ENCODE measurements at regions not wholly inside any gene's neighbourhood (a gene's known extent, or its start where the extent isn't known, plus 50 kb on each side); places are given as distances from the start of the nearest gene placed in this dataset.

GRCh38 chr2:126786765-126787164 is 111.9 kb upstream of the TEX51 start:
- dilution Hi-C loops (cut with MboI; ENCODE audit: extremely low pct_ligation_motif_present, low sequenced_read_pairs) = no loop called here
- no peak for TF ChIP-seq EZH2 (IDR thresholded peaks at IDR 0.05; ENCODE audit: low read length)
- TF ChIP-seq CTCF (optimal IDR thresholded peaks at IDR 0.05 in 1 of 3, IDR thresholded peaks at IDR 0.05 in 1 of 3, conservative IDR thresholded peaks at IDR 0.05 in 1 of 3; ENCODE audit: extremely low read depth in 1 of 3, insufficient read depth in 2 of 3, low read length in 3 of 3) = no peak

GRCh38 chr2:126787289-126787688 is 111.4 kb upstream of the TEX51 start:
- Histone ChIP-seq H3K9me1 (ENCODE audit: control insufficient read depth, extremely low read depth, insufficient read depth, low read length) (no peaks in the 10 kb centered on the region), H3K9ac (ENCODE audit: control insufficient read depth, extremely low read depth, insufficient read depth, low read length) (no peak overlapping the region), H3K4me2 (ENCODE audit: control insufficient read depth, extremely low read depth, insufficient read depth, low read depth, low read length) (no peak overlapping the region), H3K79me2 (ENCODE audit: control insufficient read depth, insufficient read depth, low read length) (no peaks in the 10 kb centered on the region), H2AFZ (ENCODE audit: control insufficient read depth, low read length) (no peak overlapping the region), H3K4me3 (ENCODE audit: control insufficient read depth in 2 of 3, extremely low read depth in 1 of 3, insufficient read depth in 2 of 3, low read depth in 1 of 3, low read length in 3 of 3) (no peak overlapping the region), H4K20me1 (ENCODE audit: control insufficient read depth, extremely low read depth, insufficient read depth, low read length) (no peaks in the 10 kb centered on the region), H3K4me1 (ENCODE audit: control insufficient read depth, extremely low read depth, insufficient read depth, low read length) (no peaks in the 10 kb centered on the region), H3K27me3 (ENCODE audit: control insufficient read depth, extremely low read depth, insufficient read depth, low read length) (no peaks in the 10 kb centered on the region), H3K9me3 (ENCODE audit: control insufficient read depth, low read depth, low read length) (no peaks in the 10 kb centered on the region), H3K27ac (ENCODE audit: control insufficient read depth, insufficient read depth, low read length) (no peak overlapping the region), H3K36me3 (ENCODE audit: control insufficient read depth in 2 of 2, extremely low read depth in 1 of 2, insufficient read depth in 2 of 2, low read length in 2 of 2) (no peaks in the 10 kb centered on the region)
- DNase-seq (ENCODE audit: low read depth, low spot score) = no peak
- dilution Hi-C loops (cut with MboI; ENCODE audit: extremely low pct_ligation_motif_present, low sequenced_read_pairs) = no loop called here
- no peak for FAIRE-seq
- TF ChIP-seq EZH2 (IDR thresholded peaks at IDR 0.05; ENCODE audit: low read length) = no peak
- TF ChIP-seq CTCF (optimal IDR thresholded peaks at IDR 0.05 in 1 of 3, IDR thresholded peaks at IDR 0.05 in 1 of 3, conservative IDR thresholded peaks at IDR 0.05 in 1 of 3; ENCODE audit: extremely low read depth in 1 of 3, insufficient read depth in 2 of 3, low read length in 3 of 3) = no peak

More at GRCh38 chr2:126786765-126787164, 111.9 kb upstream of the TEX51 start:
- DNase-seq (ENCODE audit: low read depth, low spot score) = no peak
- H3K4me1 ChIP-seq (ENCODE audit: control insufficient read depth, extremely low read depth, insufficient read depth, low read length) = no peaks in the 10 kb centered on the region
- H3K4me2 ChIP-seq (ENCODE audit: control insufficient read depth, extremely low read depth, insufficient read depth, low read depth, low read length) = no peak overlapping the region
- no peaks in the 10 kb centered on the region for H3K9me3 ChIP-seq (ENCODE audit: control insufficient read depth, low read depth, low read length)
- FAIRE-seq = no peak
- H3K9me1 ChIP-seq (ENCODE audit: control insufficient read depth, extremely low read depth, insufficient read depth, low read length) = no peaks in the 10 kb centered on the region
- no peak overlapping the region for H3K9ac ChIP-seq (ENCODE audit: control insufficient read depth, extremely low read depth, insufficient read depth, low read length)
- H3K27me3 ChIP-seq (ENCODE audit: control insufficient read depth, extremely low read depth, insufficient read depth, low read length) = no peaks in the 10 kb centered on the region
- no peaks in the 10 kb centered on the region for H3K79me2 ChIP-seq (ENCODE audit: control insufficient read depth, insufficient read depth, low read length)
- no peak overlapping the region for H3K4me3 ChIP-seq (ENCODE audit: control insufficient read depth in 2 of 3, extremely low read depth in 1 of 3, insufficient read depth in 2 of 3, low read depth in 1 of 3, low read length in 3 of 3)
- no peaks in the 10 kb centered on the region for H3K36me3 ChIP-seq (ENCODE audit: control insufficient read depth in 2 of 2, extremely low read depth in 1 of 2, insufficient read depth in 2 of 2, low read length in 2 of 2)
- H2AFZ ChIP-seq (ENCODE audit: control insufficient read depth, low read length) = no peak overlapping the region
- H3K27ac ChIP-seq (ENCODE audit: control insufficient read depth, insufficient read depth, low read length) = no peak overlapping the region
- no peaks in the 10 kb centered on the region for H4K20me1 ChIP-seq (ENCODE audit: control insufficient read depth, extremely low read depth, insufficient read depth, low read length)

Measured in keratinocyte (primary cell).